GM12864 (cell line): ENCODE measurements at regions not wholly inside any gene's neighbourhood (a gene's known extent, or its start where the extent isn't known, plus 50 kb on each side); places are given as distances from the start of the nearest gene placed in this dataset.

Experiments
- DNase-seq: peaks from one replicate; pipeline ENCODE4 v3.0.0-alpha.2; 2011; ENCODE audit warnings: low read depth
- H3K4me3 ChIP-seq: 2 replicates; pipeline ENCODE4 v1.5.1; 2011; ENCODE audit warnings: mild to moderate bottlenecking, low read depth, low read length, control low read depth
- TF ChIP-seq, protein P1 (sequence below): IDR thresholded peaks from 2 replicates; pipeline ENCODE4 v1.5.1; 2011; ENCODE audit warnings: low read depth, mild to moderate bottlenecking, moderate library complexity, low read length, control low read depth, inconsistent platforms; ENCODE audit errors: missing control alignments

DNA sequence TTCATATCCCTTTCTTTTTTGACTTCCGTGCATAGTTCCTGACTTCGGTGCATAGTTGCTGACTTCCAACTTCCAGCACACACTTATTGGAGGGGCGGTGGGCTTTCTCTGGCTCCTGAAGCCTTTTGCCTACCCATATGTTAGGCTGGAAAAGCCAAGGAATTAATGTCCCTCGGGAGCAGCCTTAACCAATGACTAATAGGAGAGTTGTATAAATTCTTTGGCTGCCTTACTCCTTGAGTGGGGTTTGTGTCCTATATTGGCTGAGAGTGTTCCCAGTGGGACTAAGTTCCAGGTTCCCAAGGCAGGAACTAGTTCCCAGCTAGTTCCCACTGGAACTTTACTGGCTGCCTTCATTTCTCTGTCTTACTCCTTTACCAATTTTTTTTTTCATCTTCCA is 105.7 kb downstream of the ZNF326 start:
- TF ChIP-seq, protein P1, sequence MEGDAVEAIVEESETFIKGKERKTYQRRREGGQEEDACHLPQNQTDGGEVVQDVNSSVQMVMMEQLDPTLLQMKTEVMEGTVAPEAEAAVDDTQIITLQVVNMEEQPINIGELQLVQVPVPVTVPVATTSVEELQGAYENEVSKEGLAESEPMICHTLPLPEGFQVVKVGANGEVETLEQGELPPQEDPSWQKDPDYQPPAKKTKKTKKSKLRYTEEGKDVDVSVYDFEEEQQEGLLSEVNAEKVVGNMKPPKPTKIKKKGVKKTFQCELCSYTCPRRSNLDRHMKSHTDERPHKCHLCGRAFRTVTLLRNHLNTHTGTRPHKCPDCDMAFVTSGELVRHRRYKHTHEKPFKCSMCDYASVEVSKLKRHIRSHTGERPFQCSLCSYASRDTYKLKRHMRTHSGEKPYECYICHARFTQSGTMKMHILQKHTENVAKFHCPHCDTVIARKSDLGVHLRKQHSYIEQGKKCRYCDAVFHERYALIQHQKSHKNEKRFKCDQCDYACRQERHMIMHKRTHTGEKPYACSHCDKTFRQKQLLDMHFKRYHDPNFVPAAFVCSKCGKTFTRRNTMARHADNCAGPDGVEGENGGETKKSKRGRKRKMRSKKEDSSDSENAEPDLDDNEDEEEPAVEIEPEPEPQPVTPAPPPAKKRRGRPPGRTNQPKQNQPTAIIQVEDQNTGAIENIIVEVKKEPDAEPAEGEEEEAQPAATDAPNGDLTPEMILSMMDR: no peak
- no peak overlapping the region for H3K4me3 ChIP-seq
- DNase-seq: no peak

GRCh38 chr1:90092441-90092840 is 97.5 kb downstream of the ZNF326 start:
- H3K4me3 ChIP-seq: no peak overlapping the region
- TF ChIP-seq, protein P1: no peak
- DNase-seq: no peak
